DMS114 treated with DMSO at 0.1 percent for 48 hours (cell line): ENCODE measurements at regions not wholly inside any gene's neighbourhood (a gene's known extent, or its start where the extent isn't known, plus 50 kb on each side); places are given as distances from the start of the nearest gene placed in this dataset.

Source experiments
- DNase-seq: peaks from one replicate; lab custom pipeline; 2025; ENCODE audit not compliant: unreplicated experiment; lab: John Stamatoyannopoulos, UW

GRCh38 chr6:105991561-105992314 is 94.4 kb upstream of the PRDM1 start:
- DNase-seq, result no peak

- no peak for DNase-seq
These were observed 96.0 kb upstream of the PRDM1 start for GRCh38 chr6:105990151-105990550.

- DNase-seq, result no peak
These were observed 97.1 kb upstream of the PRDM1 start for GRCh38 chr6:105988812-105989577.

DNA sequence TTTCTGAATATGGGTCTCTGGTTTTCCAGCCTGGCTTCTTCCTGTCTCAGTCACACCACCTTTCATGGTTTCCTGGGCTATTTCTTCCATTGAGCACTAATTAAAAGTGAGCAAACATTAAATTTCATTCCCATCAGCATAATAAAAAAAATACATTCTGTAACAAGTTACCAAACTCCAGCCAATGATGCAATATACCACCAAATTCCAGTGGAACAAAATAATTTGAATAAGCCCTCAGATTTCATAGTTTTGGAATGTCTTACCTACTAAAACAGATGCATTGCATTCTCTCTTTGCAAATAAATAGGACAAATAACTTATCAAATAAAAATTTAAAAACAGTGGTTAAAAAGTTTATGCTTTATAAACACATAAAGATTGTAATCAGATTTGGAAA is 97.8 kb upstream of the PRDM1 start:
- DNase-seq, result no peak

GRCh38 chr6:105987516-105987915 is 98.6 kb upstream of the PRDM1 start:
- no peak for DNase-seq

DNA sequence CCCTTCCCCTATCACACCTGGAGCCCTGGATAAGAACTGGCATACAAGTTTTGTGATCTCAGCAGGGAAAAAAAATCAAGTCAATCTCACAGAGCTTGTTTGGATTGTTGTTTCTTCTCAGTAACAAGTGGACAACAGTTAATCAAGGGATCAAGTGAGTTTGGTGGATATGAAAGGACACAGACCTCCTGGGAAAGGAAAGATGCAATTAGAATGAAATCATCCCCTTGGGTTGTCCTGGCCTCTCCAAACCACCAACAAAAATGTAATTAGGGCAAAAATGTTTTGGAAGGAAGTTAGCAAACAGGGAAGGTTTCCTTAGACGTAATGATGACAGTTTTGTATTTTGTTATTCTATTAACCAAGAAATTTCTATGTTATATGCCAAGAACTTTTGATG is 99.1 kb upstream of the PRDM1 start:
- no peak for DNase-seq

- DNase-seq, result no peak
These were observed 100.1 kb upstream of the PRDM1 start for GRCh38 chr6:105985816-105986632.

GRCh38 chr6:105985098-105985815 is 100.9 kb upstream of the PRDM1 start:
- no peak for DNase-seq

DNA sequence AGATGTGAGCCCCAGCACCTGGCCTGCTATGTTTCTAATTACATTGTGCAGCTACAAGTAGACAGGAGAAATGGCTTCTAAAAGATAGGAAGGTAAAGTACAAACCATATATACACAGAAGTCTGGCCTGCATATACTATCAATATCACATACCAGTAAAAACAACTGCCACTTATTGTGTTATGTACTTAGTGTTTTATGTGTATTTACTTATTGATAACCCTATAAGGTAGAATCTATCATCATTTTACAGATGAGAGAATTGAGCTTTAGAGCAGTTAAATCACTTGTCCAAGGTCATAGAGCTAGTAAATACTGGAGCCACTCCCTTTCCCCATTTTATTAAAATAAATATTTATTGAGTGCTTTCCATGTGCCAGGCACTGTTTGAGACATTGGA is 102.4 kb upstream of the PRDM1 start:
- no peak for DNase-seq

- DNase-seq, result no peak
These were observed 103.2 kb upstream of the PRDM1 start for GRCh38 chr6:105982761-105983540.

DNA sequence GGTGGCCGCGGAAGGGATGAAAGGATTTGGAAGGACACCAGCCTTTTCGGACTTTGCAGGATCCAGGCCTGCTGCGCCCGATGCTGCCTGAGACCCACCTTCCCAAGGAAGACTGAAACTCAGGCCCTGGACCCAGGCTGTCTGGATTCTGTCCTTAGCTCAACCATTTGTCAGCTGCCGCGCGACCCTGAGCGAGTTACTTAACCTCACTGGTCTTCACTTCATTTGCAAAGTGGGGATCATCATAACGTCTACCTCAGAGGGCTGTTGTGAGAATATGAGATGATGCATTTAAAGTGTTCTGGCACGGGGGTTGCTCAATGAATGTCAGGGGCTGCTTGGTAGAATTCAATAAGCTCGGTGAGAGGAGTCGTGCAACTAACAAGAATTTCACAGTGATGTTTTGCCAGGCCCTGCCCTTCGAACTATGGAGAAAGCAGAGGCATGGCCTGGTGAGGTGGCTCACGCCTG is 104.2 kb upstream of the PRDM1 start:
- no peak for DNase-seq

DNA sequence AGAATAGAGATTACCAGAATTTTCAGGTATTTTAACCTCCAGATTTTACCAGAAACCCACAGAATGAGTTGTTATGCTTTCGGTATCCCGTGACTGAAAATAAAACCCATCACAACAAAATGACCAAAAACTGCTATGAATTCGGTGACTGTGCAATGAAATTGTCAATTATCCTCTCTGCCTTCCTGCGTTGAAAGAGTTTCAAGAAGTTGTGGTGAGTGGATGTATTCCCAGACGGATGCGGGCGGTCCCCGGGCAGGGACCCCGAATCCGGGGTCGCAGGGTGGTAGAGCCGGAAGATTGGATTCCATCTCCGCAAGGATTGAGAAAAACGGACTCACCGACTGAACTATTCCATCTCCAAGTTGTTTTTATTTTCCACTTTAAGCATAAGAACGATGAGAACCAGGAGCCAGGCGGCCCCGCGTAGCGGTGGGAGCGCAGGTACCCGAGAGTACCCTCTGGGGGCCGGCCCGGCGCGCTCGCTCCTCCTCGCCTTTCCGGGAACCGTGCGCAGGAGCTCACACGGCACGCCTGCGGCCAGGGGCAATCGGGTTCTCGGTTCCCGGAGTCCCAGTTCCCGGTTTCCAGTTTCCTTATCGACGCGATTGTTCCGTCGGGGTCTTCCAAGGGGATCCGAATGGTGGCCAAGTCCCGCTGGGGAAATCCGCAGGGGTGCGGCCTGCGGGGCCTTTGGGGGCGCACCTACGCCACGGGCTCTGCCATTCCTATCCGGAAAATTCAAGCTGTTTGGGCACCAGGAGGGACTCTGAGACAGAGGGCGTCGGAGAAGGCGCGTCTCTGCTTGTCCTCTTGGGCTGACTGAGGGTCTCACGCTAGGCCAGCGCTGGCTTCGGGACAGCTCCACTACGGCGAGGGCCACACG is 104.9 kb upstream of the PRDM1 start:
- no peak for DNase-seq

GRCh38 chr6:105978974-105979373 is 107.2 kb upstream of the PRDM1 start:
- no peak for DNase-seq

DNA sequence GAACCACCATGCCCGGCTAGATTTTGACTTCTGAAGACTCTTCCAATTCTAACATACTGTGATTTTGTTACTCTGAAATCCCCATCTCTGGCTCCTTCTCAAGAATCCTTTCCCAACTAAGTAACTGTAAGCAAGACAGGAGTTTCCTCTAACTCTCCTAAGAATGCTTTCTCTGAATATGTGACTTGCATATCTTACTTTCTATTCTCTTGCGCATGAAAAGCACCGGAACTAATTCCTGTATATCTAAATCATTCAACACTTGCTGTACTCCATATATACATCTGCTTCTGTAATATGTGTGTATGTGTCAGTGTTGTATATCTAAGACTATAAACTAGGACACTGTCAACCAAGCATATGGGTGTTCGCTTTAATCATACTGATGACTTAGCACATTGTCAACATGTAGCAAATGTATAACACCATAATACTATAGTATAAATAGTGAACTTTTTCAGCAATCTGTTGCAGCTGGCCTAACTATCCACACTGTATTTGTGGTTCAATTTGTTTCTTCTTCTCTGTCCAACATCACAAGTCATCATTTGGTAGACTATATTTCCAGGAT is 108.1 kb upstream of the PRDM1 start:
- DNase-seq, result no peak

- DNase-seq, result no peak
These were observed 111.2 kb upstream of the PRDM1 start for GRCh38 chr6:105974986-105975385.

DNA sequence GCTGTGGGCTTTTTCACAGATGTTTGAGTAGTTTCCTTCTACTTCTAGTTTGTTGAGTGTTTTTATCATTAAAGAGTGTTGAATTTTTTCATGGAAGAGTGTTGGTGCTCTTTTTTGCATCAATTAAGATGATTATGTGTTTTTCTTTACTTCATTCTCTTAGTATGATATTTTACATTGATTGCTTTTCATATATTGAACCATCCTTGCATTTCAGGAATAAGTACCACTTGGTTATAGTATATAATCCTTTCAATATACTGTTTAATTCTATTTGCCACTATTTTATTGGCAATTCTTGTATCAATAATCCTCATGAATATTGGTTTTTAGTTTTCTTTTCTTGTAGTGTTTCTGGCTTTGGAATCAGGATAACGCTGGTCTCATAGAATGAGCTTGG is 113.7 kb upstream of the PRDM1 start:
- DNase-seq, result no peak

GRCh38 chr6:105968603-105969333 is 117.4 kb upstream of the PRDM1 start:
- no peak for DNase-seq

- DNase-seq, result no peak
These were observed 118.1 kb upstream of the PRDM1 start for GRCh38 chr6:105967917-105968602.
